Right lobe of liver (tissue), 6 donors: ENCODE measurements at regions not wholly inside any gene's neighbourhood (a gene's known extent, or its start where the extent isn't known, plus 50 kb on each side); places are given as distances from the start of the nearest gene placed in this dataset.
A peak's percentile ranks its signal among the peaks of the same experiment; 100 is the strongest.

Experiments used
- ATAC-seq, 4 donors: fragments of 200-7000 bp; cut with Tn5 transposase; one replicate each; pipeline ENCODE4 v1.9.1; 2020; ENCODE audit warnings: mild to moderate bottlenecking in 4 of 4, moderate library complexity in 4 of 4
- DNase-seq, 3 donors: peaks; one replicate each; pipeline ENCODE4 v3.0.0-alpha.2; 2020
- H3K27ac ChIP-seq, 3 donors: fragments of 200-600 bp; one replicate each; pipeline ENCODE4 v1.8.0; 2022
- H3K27me3 ChIP-seq, 2 donors: fragments of 200-600 bp; one replicate each; pipeline ENCODE4 v1.8.0; 2022
- H3K36me3 ChIP-seq, 4 donors: fragments of 200-600 bp; sonication (generic) in 1 of 4; one replicate each; pipeline versions ENCODE4 v1.5.1 to v1.8.0; 2017 to 2022; ENCODE audit warnings: control low read depth in 1 of 4
- H3K4me1 ChIP-seq, 4 donors: fragments of 200-600 bp; sonication (generic) in 1 of 4; one replicate each; pipeline versions ENCODE4 v1.5.1 to v1.8.0; 2017 to 2022; ENCODE audit warnings: control low read depth in 1 of 4
- H3K4me3 ChIP-seq, 3 donors: fragments of 200-600 bp; one replicate each; pipeline ENCODE4 v1.8.0; 2022
- H3K9me3 ChIP-seq, 4 donors: fragments of 200-600 bp; sonication (generic) in 1 of 4; one replicate each; pipeline versions ENCODE4 v1.5.1 to v1.8.0; 2017 to 2022; ENCODE audit warnings: control low read depth in 1 of 4
- CTCF ChIP-seq, 4 donors: fragments of 200-600 bp in 3 of 4; fragments of 450-650 bp in 1 of 4; IDR thresholded peaks; one replicate each; pipeline versions ENCODE4 v1.5.1 to v1.8.0; 2016 to 2022; ENCODE audit warnings: antibody characterized with exemption in 4 of 4, mild to moderate bottlenecking in 2 of 4
- POLR2A ChIP-seq: fragments of 450-650 bp; IDR thresholded peaks from one replicate; pipeline ENCODE4 v1.6.1; 2017; ENCODE audit warnings: antibody characterized with exemption, mild to moderate bottlenecking
- WGBS: methylation state at CpG from one replicate; pipeline ENCODE4 v1.1.6; 2018; ENCODE audit warnings: low coverage, low lambda C conversion rate; ENCODE audit not compliant: insufficient coverage; ENCODE audit errors: missing lambda C conversion rate; 5-methylcytosine and 5-hydroxymethylcytosine counted together
- intact Hi-C, 2 donors: fragments of 100-400 bp; cut with DNase I; formaldehyde crosslinking; loops; one replicate each; pipeline versions ENCODE4 v1.11.2 to v1.14.1; 2022
- donor health status: DM: no; HTN: yes; CAD: no.
- donor health status: DM: no; HTN: no; CAD: no.
- donor health status: DM: no; HTN: no; CAD: no.
- donor health status: DM: no; HTN: yes; CAD: no.
- donor health status: DM: no; HTN: yes; CAD: no.

GRCh38 chr19:30719189-30719998, 347.2 kb downstream of the ZNF536 start:
- Histone ChIP-seq H3K36me3 (no peaks in the 10 kb centered on the region), H3K4me1 (peaks cover 0 to 5% (median 0%) of the 10 kb centered on the region in 4 donors), H3K9me3 (no peaks in the 10 kb centered on the region), H3K27me3 (no peaks in the 10 kb centered on the region), H3K27ac (peak overlapping the region; percentile 72 to 82 (median 73)), H3K4me3 (peak overlapping the region; percentile 60 to 70 (median 69))
- peak; percentile 25 for TF ChIP-seq POLR2A
- peak in 2 of 4 donors; percentile 11 to 28 for TF ChIP-seq CTCF (IDR thresholded peaks at IDR 0.05)
- intact Hi-C loops, result no loop called here
- WGBS, result 0% methylated on average over 20 of the region's 54 CpGs
- ATAC-seq (peak; percentile 90 to 95 (median 92)), DNase-seq (peak; percentile 86 to 87 (median 86))

GRCh38 chr19:30718707-30719106, 346.5 kb downstream of the ZNF536 start:
- WGBS, result 27% methylated on average over 4 of the region's 4 CpGs
- H3K27ac ChIP-seq, result peak overlapping the region; percentile 72 to 82 (median 73)
- ATAC-seq (peak; percentile 63 to 85 (median 71)), DNase-seq (peak in 2 of 3 donors; percentile 56 to 66)
- no peak for TF ChIP-seq POLR2A
- no peak for TF ChIP-seq CTCF (IDR thresholded peaks at IDR 0.05)
- no peaks in the 10 kb centered on the region for H3K27me3 ChIP-seq
- H3K9me3 ChIP-seq, result no peaks in the 10 kb centered on the region
- peak overlapping the region; percentile 60 to 70 (median 69) for H3K4me3 ChIP-seq
- peaks cover 0 to 5% (median 0%) of the 10 kb centered on the region in 4 donors for H3K4me1 ChIP-seq
- H3K36me3 ChIP-seq, result no peaks in the 10 kb centered on the region
- intact Hi-C loops, result no loop called here

- no peak for ATAC-seq
- intact Hi-C loops, result no loop called here
- Histone ChIP-seq H3K9me3 (no peaks in the 10 kb centered on the region), H3K27me3 (no peaks in the 10 kb centered on the region), H3K4me3 (no peak overlapping the region), H3K36me3 (no peaks in the 10 kb centered on the region), H3K27ac (no peak overlapping the region), H3K4me1 (peaks cover 0 to 5% (median 0%) of the 10 kb centered on the region in 4 donors)
- no peak for TF ChIP-seq POLR2A
- no peak for TF ChIP-seq CTCF (IDR thresholded peaks at IDR 0.05)
- DNase-seq, result no peak
- 72% methylated on average over 2 of the region's 2 CpGs for WGBS
These were observed 345.8 kb downstream of the ZNF536 start for GRCh38 chr19:30718014-30718413.

DNA sequence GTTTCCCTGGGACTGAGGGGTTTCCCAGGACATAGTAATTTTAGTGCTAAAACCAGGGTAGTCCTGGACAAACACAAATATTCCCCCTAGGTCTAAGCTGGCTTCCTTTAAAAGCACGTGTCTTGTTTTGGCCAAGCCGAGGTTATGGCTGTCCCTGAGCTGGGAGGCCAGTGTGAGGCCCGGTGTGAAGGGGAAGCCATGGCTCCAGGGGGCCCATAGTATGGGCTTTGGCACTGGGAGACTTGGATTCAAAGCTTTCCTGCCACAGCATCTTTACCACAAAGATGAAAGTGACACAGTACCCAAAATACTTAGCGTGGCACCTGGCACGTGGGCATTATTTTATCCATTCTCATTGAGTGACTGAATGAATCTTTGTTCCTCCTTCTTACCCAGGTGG, 345.2 kb downstream of the ZNF536 start:
- ATAC-seq, result no peak
- WGBS, result 50% methylated on average over 2 of the region's 5 CpGs
- Histone ChIP-seq H3K9me3 (no peaks in the 10 kb centered on the region), H3K4me1 (peaks cover 0 to 5% (median 0%) of the 10 kb centered on the region in 4 donors), H3K4me3 (no peak overlapping the region), H3K27me3 (no peaks in the 10 kb centered on the region), H3K36me3 (no peaks in the 10 kb centered on the region), H3K27ac (no peak overlapping the region)
- TF ChIP-seq CTCF (IDR thresholded peaks at IDR 0.05) (no peak), POLR2A (no peak)
- DNase-seq, result no peak
- intact Hi-C loops, result no loop called here
